ENCODE measurements at regions not wholly inside any gene's neighbourhood (a gene's known extent, or its start where the extent isn't known, plus 50 kb on each side); places are given as distances from the start of the nearest gene placed in this dataset.
A peak's percentile ranks its signal among the peaks of the same experiment; 100 is the strongest.

DNA sequence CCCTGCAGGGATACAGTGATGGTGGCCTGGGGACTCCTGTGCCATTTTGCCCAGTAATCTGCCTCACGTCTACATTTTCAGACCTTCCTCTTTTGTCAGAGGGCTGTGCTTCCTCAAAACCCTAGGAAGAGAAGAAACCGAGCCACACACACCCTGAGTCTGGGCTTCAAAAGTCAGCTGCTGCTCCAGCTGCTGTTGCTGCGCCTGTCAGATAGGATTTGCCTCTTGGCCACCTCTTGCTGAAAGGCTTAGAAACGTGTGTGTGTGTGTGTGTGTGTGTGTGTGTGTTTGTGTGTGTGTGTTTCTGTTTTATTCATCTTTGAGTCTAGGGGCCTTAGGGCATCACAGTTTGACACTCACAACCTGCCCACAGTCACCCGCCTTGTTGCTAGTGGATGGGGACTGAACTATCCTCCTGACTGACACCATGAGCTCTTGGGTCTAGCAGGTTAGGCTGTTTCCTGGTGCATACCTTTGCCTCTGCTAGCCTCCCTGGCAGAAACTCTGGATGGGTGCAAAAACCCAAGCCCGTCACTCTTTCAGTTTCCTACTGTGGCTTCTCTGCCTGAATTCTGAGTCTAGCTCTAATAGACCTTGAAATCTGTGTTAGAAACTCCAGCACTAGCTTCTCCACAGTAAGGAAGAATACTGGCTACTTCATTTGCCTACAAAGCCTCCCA, 94.9 kb upstream of the CEP85L start:
- Histone ChIP-seq H3K4me3 (no peak overlapping the region), H3K9me3 (no peaks in the 10 kb centered on the region), H3K27me3 (replicated peaks in 1 of 7) (no peaks in the 10 kb centered on the region), H3K36me3 (no peaks in the 10 kb centered on the region), H3K4me1 (peaks cover 9 to 42% (median 16%) of the 10 kb centered on the region in 6 donors), H3K27ac (peak overlapping the region in 5 of 8 donors; percentile 43 to 74 (median 54))
- intact Hi-C loops (cut with DNase I; ENCODE audit: low total_unique reads): no loop called here
- DNase-seq: no peak
- TF ChIP-seq POLR2AphosphoS5 (IDR thresholded peaks at IDR 0.05) (no peak), POLR2A (IDR thresholded peaks at IDR 0.05) (no peak)
- TF ChIP-seq, protein P1, sequence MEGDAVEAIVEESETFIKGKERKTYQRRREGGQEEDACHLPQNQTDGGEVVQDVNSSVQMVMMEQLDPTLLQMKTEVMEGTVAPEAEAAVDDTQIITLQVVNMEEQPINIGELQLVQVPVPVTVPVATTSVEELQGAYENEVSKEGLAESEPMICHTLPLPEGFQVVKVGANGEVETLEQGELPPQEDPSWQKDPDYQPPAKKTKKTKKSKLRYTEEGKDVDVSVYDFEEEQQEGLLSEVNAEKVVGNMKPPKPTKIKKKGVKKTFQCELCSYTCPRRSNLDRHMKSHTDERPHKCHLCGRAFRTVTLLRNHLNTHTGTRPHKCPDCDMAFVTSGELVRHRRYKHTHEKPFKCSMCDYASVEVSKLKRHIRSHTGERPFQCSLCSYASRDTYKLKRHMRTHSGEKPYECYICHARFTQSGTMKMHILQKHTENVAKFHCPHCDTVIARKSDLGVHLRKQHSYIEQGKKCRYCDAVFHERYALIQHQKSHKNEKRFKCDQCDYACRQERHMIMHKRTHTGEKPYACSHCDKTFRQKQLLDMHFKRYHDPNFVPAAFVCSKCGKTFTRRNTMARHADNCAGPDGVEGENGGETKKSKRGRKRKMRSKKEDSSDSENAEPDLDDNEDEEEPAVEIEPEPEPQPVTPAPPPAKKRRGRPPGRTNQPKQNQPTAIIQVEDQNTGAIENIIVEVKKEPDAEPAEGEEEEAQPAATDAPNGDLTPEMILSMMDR (IDR thresholded peaks at IDR 0.05 in 8 of 11, conservative IDR thresholded peaks at IDR 0.05 in 3 of 11): no peak
- WGBS, 5 donors: 30 to 66% (median 48%) methylated on average over 6 of the region's 6 CpGs

DNA sequence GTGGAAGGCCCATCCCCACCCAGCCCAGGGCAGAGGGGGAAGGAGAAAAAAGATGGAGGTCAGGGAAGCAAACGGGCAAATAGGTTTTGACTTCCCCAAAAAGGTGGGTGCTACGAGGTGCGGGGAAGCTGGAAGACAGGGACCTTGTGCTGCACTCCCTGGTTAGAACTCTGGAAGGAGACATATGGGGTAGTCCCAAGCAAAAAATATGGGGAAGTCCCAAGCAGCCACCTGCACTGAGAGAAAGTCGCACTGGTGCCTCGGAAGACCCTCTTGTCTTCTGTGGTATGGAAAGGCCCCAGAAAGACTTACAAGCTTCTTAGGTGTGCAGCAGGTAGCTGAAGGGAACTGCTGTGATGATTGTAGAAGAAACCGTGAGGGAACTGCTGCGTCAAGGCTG, 93.8 kb upstream of the CEP85L start:
- H3K4me1 ChIP-seq: peaks cover 9 to 42% (median 16%) of the 10 kb centered on the region in 6 donors
- TF ChIP-seq POLR2A (IDR thresholded peaks at IDR 0.05): no peak
- TF ChIP-seq, protein P1 (IDR thresholded peaks at IDR 0.05 in 8 of 11, conservative IDR thresholded peaks at IDR 0.05 in 3 of 11): no peak
- no peak overlapping the region for H3K4me3 ChIP-seq
- H3K9me3 ChIP-seq: no peaks in the 10 kb centered on the region
- WGBS, 5 donors: 78 to 90% (median 81%) methylated on average over 7 of the region's 7 CpGs
- H3K36me3 ChIP-seq: no peaks in the 10 kb centered on the region
- no peak for DNase-seq
- intact Hi-C loops (cut with DNase I; ENCODE audit: low total_unique reads): no loop called here
- H3K27me3 ChIP-seq (replicated peaks in 1 of 7): no peaks in the 10 kb centered on the region
- H3K27ac ChIP-seq: peak overlapping the region in 1 of 8 donors; percentile 74

DNA sequence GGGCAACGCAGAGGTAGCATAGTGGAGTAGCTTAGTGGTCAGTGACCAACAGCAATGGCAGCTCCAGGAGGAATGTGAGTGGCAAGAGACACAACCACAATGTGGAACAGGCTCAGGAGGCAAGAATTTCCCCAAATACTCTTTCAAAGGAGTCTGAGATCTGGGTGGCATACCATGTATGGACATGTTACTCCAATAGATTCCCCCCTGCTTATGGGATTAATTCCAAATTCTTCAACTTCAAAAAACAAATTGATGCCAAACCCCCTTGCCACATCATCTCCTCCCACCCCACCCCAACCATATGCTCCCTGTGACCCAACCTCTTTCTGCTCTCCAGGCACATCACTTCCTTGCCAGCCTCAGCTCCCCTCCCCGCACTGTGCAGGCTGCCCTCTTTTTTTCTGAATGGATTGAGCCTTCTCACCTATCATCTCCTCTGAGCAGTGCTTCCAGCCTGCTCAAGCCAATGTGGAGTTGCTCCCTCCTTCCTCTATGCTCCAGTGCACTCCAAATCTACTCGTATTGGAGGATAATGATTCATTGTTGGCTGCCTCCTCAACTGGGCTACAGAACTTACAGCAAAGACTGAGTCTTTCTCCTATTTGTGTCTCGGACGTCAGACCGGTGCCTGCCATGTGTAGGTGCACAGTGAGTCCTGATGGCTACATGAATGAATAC, 93.0 kb upstream of the CEP85L start:
- H3K36me3 ChIP-seq: no peaks in the 10 kb centered on the region
- no peak overlapping the region for H3K27ac ChIP-seq
- 92 to 96% (median 95%) methylated on average over 6 of the region's 6 CpGs for WGBS, 5 donors
- intact Hi-C loops (cut with DNase I; ENCODE audit: low total_unique reads): no loop called here
- DNase-seq: no peak
- TF ChIP-seq POLR2AphosphoS5 (IDR thresholded peaks at IDR 0.05) (no peak), POLR2A (IDR thresholded peaks at IDR 0.05) (no peak)
- TF ChIP-seq, protein P1 (IDR thresholded peaks at IDR 0.05 in 8 of 11, conservative IDR thresholded peaks at IDR 0.05 in 3 of 11): no peak
- no peaks in the 10 kb centered on the region for H3K27me3 ChIP-seq (replicated peaks in 1 of 7)
- H3K4me3 ChIP-seq: no peak overlapping the region
- H3K9me3 ChIP-seq: no peaks in the 10 kb centered on the region
- peaks cover 9 to 39% (median 16%) of the 10 kb centered on the region in 6 donors for H3K4me1 ChIP-seq

DNA sequence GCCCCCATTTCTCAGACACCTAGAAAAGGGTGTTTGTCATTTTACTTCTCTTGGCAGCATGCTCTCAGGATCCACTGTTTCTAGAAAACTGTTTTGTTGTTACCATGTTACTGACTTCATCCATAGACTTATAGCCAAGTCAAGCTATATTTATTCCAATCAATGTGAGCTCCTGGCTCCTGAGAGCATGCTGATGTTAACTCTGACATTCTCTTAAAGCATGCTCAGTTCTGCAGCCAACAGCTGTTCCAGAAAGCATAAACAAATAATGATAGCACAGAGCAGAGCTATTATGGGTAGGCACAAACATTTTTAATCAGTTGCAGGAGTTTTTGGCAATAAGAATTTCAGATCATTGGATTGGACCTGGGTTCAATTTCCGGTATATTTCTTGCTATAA, 92.4 kb upstream of the CEP85L start:
- no peak for DNase-seq
- Histone ChIP-seq H3K27ac (no peak overlapping the region), H3K4me3 (no peak overlapping the region), H3K4me1 (peaks cover 9 to 33% (median 15%) of the 10 kb centered on the region in 6 donors), H3K36me3 (no peaks in the 10 kb centered on the region), H3K27me3 (replicated peaks in 1 of 7) (no peaks in the 10 kb centered on the region), H3K9me3 (no peaks in the 10 kb centered on the region)
- TF ChIP-seq POLR2A (IDR thresholded peaks at IDR 0.05) (no peak), POLR2AphosphoS5 (IDR thresholded peaks at IDR 0.05) (no peak)
- TF ChIP-seq, protein P1 (IDR thresholded peaks at IDR 0.05 in 8 of 11, conservative IDR thresholded peaks at IDR 0.05 in 3 of 11): no peak
- 56 to 95% (median 63%) methylated on average over 1 of the region's 1 CpG for WGBS, 5 donors
- intact Hi-C loops (cut with DNase I; ENCODE audit: low total_unique reads): no loop called here
